K562 (cell line): ENCODE measurements at regions not wholly inside any gene's neighbourhood (a gene's known extent, or its start where the extent isn't known, plus 50 kb on each side); places are given as distances from the start of the nearest gene placed in this dataset.

Experiments
- ATAC-seq: fragments of 200-7000 bp; cut with Tn5 transposase; 3 replicates; pipeline ENCODE4 v1.9.1; 2020; ENCODE audit warnings: moderate library complexity
- BruUV-seq: library from RNA; stranded (reverse); fragments of 400-500 nt; replicated peaks from 2 replicates; lab custom pipeline; 2021; lab: Mats Ljungman, UMichigan
- CTCF ChIA-PET: fragments of 300-600 bp; formaldehyde crosslinking; extraction: SDS; loops from one replicate; lab custom pipeline; 2021; ENCODE audit warnings: low intra/inter-chr PET ratio; lab: Yijun Ruan, JAX
- POLR2A ChIA-PET: fragments of 300-600, 350-650 bp; sonication (Branson Sonifier 250); formaldehyde crosslinking; extraction: SDS; loops from one replicate; lab custom pipeline; 2021; ENCODE audit warnings: antibody characterized with exemption, inconsistent platforms; lab: Yijun Ruan, JAX
- DNase-seq, 4 experiments: peaks; one replicate each; pipeline versions ENCODE4 v3.0.0 to v3.0.0-alpha.2; 2011 to 2018; ENCODE audit warnings: low spot score in 3 of 4, mixed read lengths in 3 of 4; ENCODE audit errors: extremely low read depth in 1 of 4
- FAIRE-seq: peaks from 2 replicates; lab custom pipeline; 2011; peaks lifted over from hg19 to GRCh38; lab: Jason Lieb, UNC
- H2AFZ ChIP-seq: 2 replicates; pipeline ENCODE4 v1.6.0; 2011; ENCODE audit warnings: low read depth, low read length, control low read depth, inconsistent platforms
- H3K27ac ChIP-seq: fragments of 200-600 bp; 3 replicates; pipeline ENCODE4 v1.8.0; 2011; ENCODE audit warnings: low read depth, mild to moderate bottlenecking, control low read depth, inconsistent platforms, low read length, moderate library complexity, mixed read lengths; ENCODE audit errors: extremely low read depth
- H3K27me3 ChIP-seq, 2 experiments: fragments of 300-600 bp in 1 of 2; 2 replicates in 1 of 2; 3 replicates in 1 of 2; pipeline versions ENCODE4 v1.6.0 to v1.8.0; 2011; ENCODE audit warnings: inconsistent platforms in 2 of 2, low read length in 2 of 2, mild to moderate bottlenecking in 1 of 2, mixed read lengths in 1 of 2, moderate library complexity in 1 of 2; ENCODE audit not compliant: control insufficient read depth in 2 of 2, insufficient read depth in 2 of 2
- H3K36me3 ChIP-seq: fragments of 300-600 bp; 3 replicates; pipeline ENCODE4 v1.8.0; 2011; ENCODE audit warnings: mild to moderate bottlenecking, low read length, inconsistent platforms; ENCODE audit not compliant: control insufficient read depth, insufficient read depth
- H3K4me1 ChIP-seq, 2 experiments: fragments of 200-600 bp in 1 of 2; replicated peaks in 1 of 2; 2 replicates in 1 of 2; 3 replicates in 1 of 2; pipeline versions ENCODE4 v1.5.1 to v1.8.0; 2011; ENCODE audit warnings: inconsistent platforms in 2 of 2, low read length in 2 of 2, mild to moderate bottlenecking in 1 of 2, mixed read lengths in 1 of 2, moderate library complexity in 1 of 2; ENCODE audit not compliant: control insufficient read depth in 2 of 2, insufficient read depth in 2 of 2
- H3K4me2 ChIP-seq: 2 replicates; pipeline ENCODE4 v1.6.1; 2011; ENCODE audit warnings: low read length, control low read depth, inconsistent platforms, mixed read lengths; ENCODE audit not compliant: insufficient read depth
- H3K4me3 ChIP-seq: fragments of 200-600 bp; sonication (generic), shearing (Covaris generic); 2 replicates; pipeline ENCODE4 v1.5.1; 2016; ENCODE audit warnings: control low read depth, inconsistent platforms
- H3K79me2 ChIP-seq: fragments of 200-600 bp; 3 replicates; pipeline ENCODE4 v1.8.0; 2011; ENCODE audit warnings: low read length, inconsistent platforms; ENCODE audit not compliant: control insufficient read depth, insufficient read depth
- H3K9ac ChIP-seq, 2 experiments: 2 replicates each; pipeline versions ENCODE4 v1.6.0 to v1.6.1; 2011; ENCODE audit warnings: low read depth in 2 of 2, low read length in 2 of 2, control low read depth in 1 of 2, inconsistent platforms in 1 of 2, mild to moderate bottlenecking in 1 of 2, mixed read lengths in 1 of 2; ENCODE audit not compliant: insufficient read depth in 1 of 2
- H3K9me1 ChIP-seq: one replicate; pipeline ENCODE4 v1.6.0; 2011; ENCODE audit warnings: inconsistent platforms, mild to moderate bottlenecking, low read length, moderate library complexity; ENCODE audit not compliant: control insufficient read depth, insufficient read depth
- H3K9me3 ChIP-seq: replicated peaks from 2 replicates; pipeline ENCODE4 v1.5.1; 2011; ENCODE audit warnings: low read depth, low read length, inconsistent platforms; ENCODE audit not compliant: control insufficient read depth, insufficient read depth
- H4K20me1 ChIP-seq: replicated peaks from 2 replicates; pipeline ENCODE4 v1.6.1; 2011; ENCODE audit warnings: low read length, inconsistent platforms, mixed read lengths; ENCODE audit not compliant: control insufficient read depth, insufficient read depth
- CTBP1 ChIP-seq: fragments of 450-650 bp; IDR thresholded peaks from 2 replicates; pipeline ENCODE4 v1.6.1; 2016; ENCODE audit warnings: borderline replicate concordance
- EGR1 ChIP-seq: fragments of 450-650 bp; conservative IDR thresholded peaks from 2 replicates; pipeline ENCODE4 v1.6.1; 2017; ENCODE audit warnings: mild to moderate bottlenecking
- FIP1L1 ChIP-seq: fragments of 200-400 bp; formaldehyde crosslinking; IDR thresholded peaks from 2 replicates; pipeline ENCODE4 v1.6.1; 2018; ENCODE audit warnings: mild to moderate bottlenecking, low read depth, low read length; ENCODE audit not compliant: poor library complexity, severe bottlenecking
- FOXJ2 ChIP-seq: fragments of 200-800 bp; sonication (Bioruptor generic); IDR thresholded peaks from 2 replicates; pipeline ENCODE4 v1.6.1; 2016; ENCODE audit warnings: missing genetic modification characterization, missing compliant biosample characterization
- NCOR1 ChIP-seq: fragments of 450-650 bp; IDR thresholded peaks from 2 replicates; pipeline ENCODE4 v1.6.1; 2016; ENCODE audit warnings: mild to moderate bottlenecking, moderate library complexity
- NONO ChIP-seq, 2 experiments: fragments of 200-400 bp in 1 of 2; fragments of 450-650 bp in 1 of 2; formaldehyde crosslinking in 1 of 2; IDR thresholded peaks; 2 replicates each; pipeline ENCODE4 v1.6.1; 2017; ENCODE audit warnings: low read depth in 2 of 2, mild to moderate bottlenecking in 2 of 2, moderate library complexity in 2 of 2, low read length in 1 of 2
- SMC3 ChIP-seq: conservative IDR thresholded peaks from 2 replicates; pipeline ENCODE4 v1.6.1; 2011; ENCODE audit warnings: low read depth, low read length, improper control_type of control experiment; ENCODE audit not compliant: insufficient read depth
- YY1 ChIP-seq, 3 experiments: IDR thresholded peaks; 2 replicates each; pipeline ENCODE4 v1.6.1; 2011; ENCODE audit warnings: low read length in 2 of 3, mild to moderate bottlenecking in 2 of 3, moderate library complexity in 2 of 3, borderline replicate concordance in 1 of 3, control low read depth in 1 of 3, low read depth in 1 of 3; ENCODE audit not compliant: insufficient read depth in 3 of 3, insufficient replicate concordance in 2 of 3, control insufficient read depth in 1 of 3, insufficient read length in 1 of 3; ENCODE audit errors: extremely low read depth in 1 of 3
- WGBS: fragments of 100-300 bp; shearing (Covaris generic); methylation state at CpG from one replicate; pipeline ENCODE4 v1.1.6; 2016; ENCODE audit warnings: low coverage, mixed read lengths; ENCODE audit not compliant: insufficient coverage; ENCODE audit errors: missing lambda C conversion rate; 5-methylcytosine and 5-hydroxymethylcytosine counted together
- in situ Hi-C: fragments of 300-500 bp; cut with MboI; formaldehyde crosslinking; loops from 4 replicates; pipeline ENCODE4 v1.15.0; 2018; ENCODE audit warnings: inconsistent platforms, mixed read lengths
- intact Hi-C: fragments of 100-400 bp; cut with micrococcal nuclease; formaldehyde crosslinking; loops from 2 replicates; pipeline ENCODE4 v1.14.2; 2022
- TF ChIP-seq, protein P1 (sequence below): fragments of 250-450 bp; sonication (Bioruptor Pico); IDR thresholded peaks from 2 replicates; pipeline ENCODE4 v1.8.0; 2021; ENCODE audit warnings: moderate library complexity, mild to moderate bottlenecking, inconsistent platforms
- TF ChIP-seq, protein P2 (sequence below): IDR thresholded peaks from 3 replicates; pipeline ENCODE4 v1.6.1; 2011; ENCODE audit warnings: borderline replicate concordance, mild to moderate bottlenecking; ENCODE audit not compliant: insufficient read length, insufficient read depth
- TF ChIP-seq, protein P3 (sequence below), 2 experiments: IDR thresholded peaks; 2 replicates each; pipeline ENCODE4 v1.6.1; 2011; ENCODE audit warnings: borderline replicate concordance in 1 of 2, control low read depth in 1 of 2, low read depth in 1 of 2, low read length in 1 of 2, mild to moderate bottlenecking in 1 of 2, mixed read lengths in 1 of 2, moderate library complexity in 1 of 2; ENCODE audit not compliant: insufficient read depth in 1 of 2, insufficient read length in 1 of 2, poor library complexity in 1 of 2, severe bottlenecking in 1 of 2; ENCODE audit errors: extremely low read depth in 1 of 2
- TF ChIP-seq, protein P4 (sequence below): fragments of 450-650 bp; IDR thresholded peaks from 2 replicates; pipeline ENCODE4 v1.6.1; 2018; ENCODE audit not compliant: partially characterized antibody

DNA sequence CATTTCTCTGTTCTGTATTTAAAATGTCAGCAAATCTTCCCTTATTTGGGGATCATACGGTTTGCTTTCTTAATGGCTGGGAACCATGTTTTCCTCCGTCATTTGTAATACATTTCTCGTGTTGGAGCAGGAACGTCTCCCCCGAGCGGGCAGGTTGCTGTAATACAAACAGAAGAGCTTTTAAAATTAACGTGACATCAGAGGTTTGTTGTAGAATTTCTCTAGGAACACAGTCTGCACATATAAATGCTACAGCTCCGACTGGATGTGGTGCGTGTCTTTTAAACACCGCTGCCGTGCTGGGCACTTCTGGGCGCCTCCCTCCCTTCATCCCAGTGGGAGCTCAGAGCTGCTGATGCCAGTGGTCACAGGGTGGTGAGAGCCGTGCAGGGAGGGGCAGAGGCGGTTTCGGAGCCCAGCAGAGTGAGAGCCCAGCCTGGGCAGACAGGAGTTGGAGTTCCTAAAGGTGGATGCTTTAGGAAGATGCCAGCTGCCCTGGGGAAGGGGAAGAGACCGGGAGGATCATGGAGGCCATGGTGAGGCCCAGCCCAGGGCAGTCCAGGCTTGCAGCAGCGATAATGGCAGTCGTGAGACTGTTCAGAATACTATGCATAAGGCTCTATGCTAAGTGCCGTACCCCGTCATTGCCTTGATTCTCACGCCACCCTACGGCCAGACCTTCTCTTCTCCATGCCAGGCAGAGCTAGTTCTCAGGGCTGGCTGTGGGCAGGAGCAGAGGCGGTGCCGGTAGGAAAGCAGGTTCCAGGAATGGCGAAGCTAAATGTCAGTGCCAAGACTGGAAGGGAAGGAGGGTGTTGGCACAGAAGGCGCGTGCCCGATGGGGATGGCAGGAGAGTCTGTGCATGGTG is 96.2 kb downstream of the GLRX3 start (continued):
- TF ChIP-seq YY1 (IDR thresholded peaks at IDR 0.05; ENCODE audit: borderline replicate concordance in 1 of 3, control insufficient read depth in 1 of 3, extremely low read depth in 1 of 3, insufficient read depth in 3 of 3, insufficient read length in 1 of 3, insufficient replicate concordance in 2 of 3, low read depth in 1 of 3, low read length in 2 of 3) (no peak), FOXJ2 (tag) (no peak), NCOR1 (no peak), SMC3 (no peak), EGR1 (no peak)
- TF ChIP-seq, protein P1, sequence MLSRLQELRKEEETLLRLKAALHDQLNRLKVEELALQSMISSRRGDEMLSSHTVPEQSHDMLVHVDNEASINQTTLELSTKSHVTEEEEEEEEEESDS (CRISPR knock-in tag) = no peak

DNA sequence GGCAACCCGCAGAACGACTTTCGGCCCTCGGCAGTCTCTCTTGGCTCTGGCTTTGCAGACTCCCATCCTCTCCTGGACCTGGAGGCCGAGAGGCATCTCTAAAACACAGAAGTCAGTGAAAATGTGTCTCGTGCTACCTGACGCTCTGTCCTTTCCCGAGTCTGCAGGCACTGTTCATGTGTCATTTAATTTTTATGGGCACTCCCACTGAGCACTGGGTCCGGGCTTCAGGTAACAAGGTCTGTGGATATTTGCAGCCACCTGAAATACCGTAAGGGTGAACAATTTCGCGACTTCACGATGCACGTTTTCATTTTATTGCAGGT is 96.8 kb downstream of the GLRX3 start:
- CTCF ChIA-PET = no interaction called here
- H2AFZ ChIP-seq = no peak overlapping the region
- intact Hi-C loops (no loop called here), in situ Hi-C loops (no loop called here)
- peaks cover 0 to 22% of the 10 kb centered on the region in 2 experiments; a peak in 2 of 5 replicates for H3K27me3 ChIP-seq
- POLR2A ChIA-PET = no interaction called here
- H3K4me1 ChIP-seq = no peaks in the 10 kb centered on the region
- no peak for ATAC-seq
- no peak overlapping the region for H3K4me3 ChIP-seq
- FAIRE-seq = no peak
- 3% methylated on average over 12 of the region's 14 CpGs for WGBS
- H3K27ac ChIP-seq = no peak overlapping the region
- no peaks in the 10 kb centered on the region for H3K79me2 ChIP-seq
- H3K9me1 ChIP-seq = no peaks in the 10 kb centered on the region
- H4K20me1 ChIP-seq = no peaks in the 10 kb centered on the region
- H3K4me2 ChIP-seq = no peak overlapping the region
- H3K9me3 ChIP-seq = no peaks in the 10 kb centered on the region
- no peak overlapping the region for H3K9ac ChIP-seq
- no TSS peak for BruUV-seq
- no peaks in the 10 kb centered on the region for H3K36me3 ChIP-seq
- DNase-seq = no peak
- TF ChIP-seq, protein P2, sequence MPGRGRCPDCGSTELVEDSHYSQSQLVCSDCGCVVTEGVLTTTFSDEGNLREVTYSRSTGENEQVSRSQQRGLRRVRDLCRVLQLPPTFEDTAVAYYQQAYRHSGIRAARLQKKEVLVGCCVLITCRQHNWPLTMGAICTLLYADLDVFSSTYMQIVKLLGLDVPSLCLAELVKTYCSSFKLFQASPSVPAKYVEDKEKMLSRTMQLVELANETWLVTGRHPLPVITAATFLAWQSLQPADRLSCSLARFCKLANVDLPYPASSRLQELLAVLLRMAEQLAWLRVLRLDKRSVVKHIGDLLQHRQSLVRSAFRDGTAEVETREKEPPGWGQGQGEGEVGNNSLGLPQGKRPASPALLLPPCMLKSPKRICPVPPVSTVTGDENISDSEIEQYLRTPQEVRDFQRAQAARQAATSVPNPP = no peak
- TF ChIP-seq FIP1L1 (no peak), NONO (IDR thresholded peaks at IDR 0.05; ENCODE audit: low read depth in 2 of 2, low read length in 1 of 2) (no peak), CTBP1 (no peak)
- TF ChIP-seq, protein P3, sequence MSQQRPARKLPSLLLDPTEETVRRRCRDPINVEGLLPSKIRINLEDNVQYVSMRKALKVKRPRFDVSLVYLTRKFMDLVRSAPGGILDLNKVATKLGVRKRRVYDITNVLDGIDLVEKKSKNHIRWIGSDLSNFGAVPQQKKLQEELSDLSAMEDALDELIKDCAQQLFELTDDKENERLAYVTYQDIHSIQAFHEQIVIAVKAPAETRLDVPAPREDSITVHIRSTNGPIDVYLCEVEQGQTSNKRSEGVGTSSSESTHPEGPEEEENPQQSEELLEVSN (IDR thresholded peaks at IDR 0.05; ENCODE audit: borderline replicate concordance in 1 of 2, extremely low read depth in 1 of 2, insufficient read depth in 1 of 2, insufficient read length in 1 of 2, low read depth in 1 of 2, low read length in 1 of 2, poor library complexity in 1 of 2, severe bottlenecking in 1 of 2) = no peak
- TF ChIP-seq, protein P4, sequence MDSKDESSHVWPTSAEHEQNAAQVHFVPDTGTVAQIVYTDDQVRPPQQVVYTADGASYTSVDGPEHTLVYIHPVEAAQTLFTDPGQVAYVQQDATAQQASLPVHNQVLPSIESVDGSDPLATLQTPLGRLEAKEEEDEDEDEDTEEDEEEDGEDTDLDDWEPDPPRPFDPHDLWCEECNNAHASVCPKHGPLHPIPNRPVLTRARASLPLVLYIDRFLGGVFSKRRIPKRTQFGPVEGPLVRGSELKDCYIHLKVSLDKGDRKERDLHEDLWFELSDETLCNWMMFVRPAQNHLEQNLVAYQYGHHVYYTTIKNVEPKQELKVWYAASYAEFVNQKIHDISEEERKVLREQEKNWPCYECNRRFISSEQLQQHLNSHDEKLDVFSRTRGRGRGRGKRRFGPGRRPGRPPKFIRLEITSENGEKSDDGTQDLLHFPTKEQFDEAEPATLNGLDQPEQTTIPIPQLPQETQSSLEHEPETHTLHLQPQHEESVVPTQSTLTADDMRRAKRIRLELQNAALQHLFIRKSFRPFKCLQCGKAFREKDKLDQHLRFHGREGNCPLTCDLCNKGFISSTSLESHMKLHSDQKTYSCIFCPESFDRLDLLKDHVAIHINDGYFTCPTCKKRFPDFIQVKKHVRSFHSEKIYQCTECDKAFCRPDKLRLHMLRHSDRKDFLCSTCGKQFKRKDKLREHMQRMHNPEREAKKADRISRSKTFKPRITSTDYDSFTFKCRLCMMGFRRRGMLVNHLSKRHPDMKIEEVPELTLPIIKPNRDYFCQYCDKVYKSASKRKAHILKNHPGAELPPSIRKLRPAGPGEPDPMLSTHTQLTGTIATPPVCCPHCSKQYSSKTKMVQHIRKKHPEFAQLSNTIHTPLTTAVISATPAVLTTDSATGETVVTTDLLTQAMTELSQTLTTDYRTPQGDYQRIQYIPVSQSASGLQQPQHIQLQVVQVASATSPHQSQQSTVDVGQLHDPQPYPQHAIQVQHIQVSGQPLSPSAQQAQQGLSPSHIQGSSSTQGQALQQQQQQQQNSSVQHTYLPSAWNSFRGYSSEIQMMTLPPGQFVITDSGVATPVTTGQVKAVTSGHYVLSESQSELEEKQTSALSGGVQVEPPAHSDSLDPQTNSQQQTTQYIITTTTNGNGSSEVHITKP = no peak
